Ammon's horn (tissue), 1 donor: ENCODE measurements at regions not wholly inside any gene's neighbourhood (a gene's known extent, or its start where the extent isn't known, plus 50 kb on each side); places are given as distances from the start of the nearest gene placed in this dataset.

ENCODE experiments used
- DNase-seq: peaks from one replicate; pipeline ENCODE4 v3.0.0-alpha.2; 2016; ENCODE audit warnings: low spot score

- no peak for DNase-seq
Measured at GRCh38 chr2:239715606-239716005, 309.5 kb downstream of the NDUFA10 start.

GRCh38 chr2:239715202-239715601, 309.9 kb downstream of the NDUFA10 start:
- no peak for DNase-seq

GRCh38 chr2:239714116-239714515, 311.0 kb downstream of the NDUFA10 start:
- DNase-seq = no peak

- no peak for DNase-seq
Measured at GRCh38 chr2:239712755-239713154, 311.9 kb upstream of the HDAC4 start.

GRCh38 chr2:239711911-239712570, 311.2 kb upstream of the HDAC4 start:
- DNase-seq = no peak

GRCh38 chr2:239710953-239711861, 310.4 kb upstream of the HDAC4 start:
- no peak for DNase-seq

GRCh38 chr2:239706367-239706766, 305.5 kb upstream of the HDAC4 start:
- no peak for DNase-seq

- DNase-seq = no peak
Measured at GRCh38 chr2:239704737-239705136, 303.9 kb upstream of the HDAC4 start.

GRCh38 chr2:239703834-239704233, 303.0 kb upstream of the HDAC4 start:
- no peak for DNase-seq

GRCh38 chr2:239700686-239701345, 300.0 kb upstream of the HDAC4 start:
- peak; percentile 72 for DNase-seq

- DNase-seq = no peak
Measured at GRCh38 chr2:239697399-239698164, 296.8 kb upstream of the HDAC4 start.

GRCh38 chr2:239696559-239697207, 295.9 kb upstream of the HDAC4 start:
- no peak for DNase-seq

GRCh38 chr2:239695728-239696240, 295.0 kb upstream of the HDAC4 start:
- DNase-seq = no peak

GRCh38 chr2:239695106-239695727, 294.4 kb upstream of the HDAC4 start:
- no peak for DNase-seq

- no peak for DNase-seq
Measured at GRCh38 chr2:239694487-239694886, 293.7 kb upstream of the HDAC4 start.

- no peak for DNase-seq
Measured at GRCh38 chr2:239693761-239694415, 293.1 kb upstream of the HDAC4 start.

- no peak for DNase-seq
Measured at GRCh38 chr2:239693330-239693729, 292.5 kb upstream of the HDAC4 start.

GRCh38 chr2:239692919-239693318, 292.1 kb upstream of the HDAC4 start:
- no peak for DNase-seq

GRCh38 chr2:239692362-239692851, 291.6 kb upstream of the HDAC4 start:
- peak; percentile 53 for DNase-seq

- no peak for DNase-seq
Measured at GRCh38 chr2:239691720-239692119, 290.9 kb upstream of the HDAC4 start.
